NCI-H226 (cell line): ENCODE measurements at regions not wholly inside any gene's neighbourhood (a gene's known extent, or its start where the extent isn't known, plus 50 kb on each side); places are given as distances from the start of the nearest gene placed in this dataset.

ENCODE experiments used
- DNase-seq: peaks from one replicate; pipeline ENCODE4 v3.0.0-alpha.2; 2015

GRCh38 chr2:12222554-12222953, 476.1 kb downstream of the LPIN1 start:
- DNase-seq, result no peak

GRCh38 chr2:12223732-12224131, 477.3 kb downstream of the LPIN1 start:
- no peak for DNase-seq

- no peak for DNase-seq
Measured at GRCh38 chr2:12226653-12227052, 480.2 kb downstream of the LPIN1 start.

GRCh38 chr2:12227941-12228608, 481.6 kb downstream of the LPIN1 start:
- no peak for DNase-seq

- no peak for DNase-seq
Measured at GRCh38 chr2:12231288-12231687, 484.9 kb downstream of the LPIN1 start.

GRCh38 chr2:12232876-12233275, 483.9 kb upstream of the TRIB2 start:
- no peak for DNase-seq

- peak; percentile 44 for DNase-seq
Measured at GRCh38 chr2:12236136-12236844, 480.4 kb upstream of the TRIB2 start.

- no peak for DNase-seq
Measured at GRCh38 chr2:12240206-12240605, 476.5 kb upstream of the TRIB2 start.

- no peak for DNase-seq
Measured at GRCh38 chr2:12243381-12243780, 473.4 kb upstream of the TRIB2 start.

GRCh38 chr2:12244070-12244469, 472.7 kb upstream of the TRIB2 start:
- peak; percentile 54 for DNase-seq

GRCh38 chr2:12251121-12251520, 465.6 kb upstream of the TRIB2 start:
- no peak for DNase-seq

GRCh38 chr2:12251749-12252148, 465.0 kb upstream of the TRIB2 start:
- no peak for DNase-seq

GRCh38 chr2:12253167-12253778, 463.5 kb upstream of the TRIB2 start:
- no peak for DNase-seq

GRCh38 chr2:12254280-12254860, 462.4 kb upstream of the TRIB2 start:
- DNase-seq, result no peak

- no peak for DNase-seq
Measured at GRCh38 chr2:12256206-12256605, 460.5 kb upstream of the TRIB2 start.

GRCh38 chr2:12257476-12257875, 459.3 kb upstream of the TRIB2 start:
- no peak for DNase-seq

GRCh38 chr2:12259493-12259892, 457.2 kb upstream of the TRIB2 start:
- DNase-seq, result no peak

- DNase-seq, result no peak
Measured at GRCh38 chr2:12261986-12262680, 454.6 kb upstream of the TRIB2 start.

GRCh38 chr2:12262681-12263436, 453.9 kb upstream of the TRIB2 start:
- DNase-seq, result no peak

GRCh38 chr2:12263730-12264129, 453.0 kb upstream of the TRIB2 start:
- DNase-seq, result no peak

GRCh38 chr2:12264146-12264545, 452.6 kb upstream of the TRIB2 start:
- no peak for DNase-seq

GRCh38 chr2:12265646-12266045, 451.1 kb upstream of the TRIB2 start:
- no peak for DNase-seq

GRCh38 chr2:12267042-12267441, 449.7 kb upstream of the TRIB2 start:
- DNase-seq, result no peak
